ENCODE measurements at regions not wholly inside any gene's neighbourhood (a gene's known extent, or its start where the extent isn't known, plus 50 kb on each side); places are given as distances from the start of the nearest gene placed in this dataset.
"Not testable (repeated sequence)": the region's sequence is repeated elsewhere in the genome, so short reads cannot be mapped to it uniquely, and the experiment has no call there.

DNA sequence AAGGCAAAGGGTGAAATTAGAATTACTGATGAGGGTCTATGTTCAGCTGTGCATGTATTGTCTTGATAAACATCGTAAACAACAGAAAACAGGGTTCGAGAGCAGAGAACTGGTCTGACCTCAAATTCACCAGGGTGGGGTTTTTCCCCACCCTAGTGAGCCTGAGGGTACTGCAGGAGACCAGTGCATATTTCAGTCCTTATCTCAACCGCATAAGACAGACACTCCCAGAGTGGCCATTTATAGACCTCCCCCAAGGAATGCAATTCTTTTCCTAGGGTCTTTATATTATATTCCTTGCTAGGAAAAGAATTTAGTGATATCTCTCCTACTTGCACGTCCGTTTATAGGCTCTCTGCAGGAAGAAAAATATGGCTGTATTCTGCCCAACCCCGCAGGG lies 257.0 kb upstream of the OSR1 start:
- TF ChIP-seq EZH2 (IDR thresholded peaks at IDR 0.05; ENCODE audit: low read depth); CTCF (conservative IDR thresholded peaks at IDR 0.05): not testable (repeated sequence)
